Activated B cell treated with CpG ODN at 0.5 μM for 24 hours (primary cell): ENCODE measurements at regions not wholly inside any gene's neighbourhood (a gene's known extent, or its start where the extent isn't known, plus 50 kb on each side); places are given as distances from the start of the nearest gene placed in this dataset.
A peak's percentile ranks its signal among the peaks of the same experiment; 100 is the strongest.

Experiments used
- ATAC-seq: fragments of 200-7000 bp; cut with Tn5 transposase; one replicate; pipeline ENCODE4 v1.10.0; 2021; ENCODE audit warnings: low read depth, mild to moderate bottlenecking, moderate library complexity
- CTCF ChIA-PET: fragments of 350-600 bp; sonication (Branson Sonifier 250); formaldehyde crosslinking; loops from one replicate; lab custom pipeline; 2021; ENCODE audit warnings: antibody characterized with exemption; lab: Charles Lee
- POLR2A ChIA-PET: fragments of 350-600 bp; sonication (Branson Sonifier 250); formaldehyde crosslinking; loops from one replicate; lab custom pipeline; 2021; ENCODE audit warnings: antibody characterized with exemption; lab: Charles Lee
- DNase-seq: peaks from one replicate; pipeline ENCODE4 v3.0.0; 2022
- H3K27ac Mint-ChIP-seq: one replicate; pipeline ENCODE4 v1.8.0; 2020; ENCODE audit warnings: mixed read lengths
- H3K27me3 Mint-ChIP-seq: one replicate; pipeline ENCODE4 v1.8.0; 2021; ENCODE audit warnings: mixed read lengths
- H3K36me3 Mint-ChIP-seq: one replicate; pipeline ENCODE4 v1.8.0; 2021; ENCODE audit warnings: low read depth, mixed read lengths
- H3K4me1 Mint-ChIP-seq: one replicate; pipeline ENCODE4 v1.8.0; 2021; ENCODE audit warnings: mixed read lengths
- H3K4me3 Mint-ChIP-seq: one replicate; pipeline ENCODE4 v1.8.0; 2020; ENCODE audit warnings: mild to moderate bottlenecking, mixed read lengths
- H3K9me3 Mint-ChIP-seq: one replicate; pipeline ENCODE4 v1.8.0; 2020; ENCODE audit warnings: mixed read lengths
- intact Hi-C: fragments of 100-400 bp; cut with micrococcal nuclease; formaldehyde crosslinking; loops from one replicate; pipeline ENCODE4 v1.15.1; 2024
- TF ChIP-seq, protein P1 (sequence below): fragments of 200-600 bp; IDR thresholded peaks from one replicate; pipeline ENCODE4 v1.8.0; 2022; ENCODE audit warnings: antibody characterized with exemption, mild to moderate bottlenecking

DNA sequence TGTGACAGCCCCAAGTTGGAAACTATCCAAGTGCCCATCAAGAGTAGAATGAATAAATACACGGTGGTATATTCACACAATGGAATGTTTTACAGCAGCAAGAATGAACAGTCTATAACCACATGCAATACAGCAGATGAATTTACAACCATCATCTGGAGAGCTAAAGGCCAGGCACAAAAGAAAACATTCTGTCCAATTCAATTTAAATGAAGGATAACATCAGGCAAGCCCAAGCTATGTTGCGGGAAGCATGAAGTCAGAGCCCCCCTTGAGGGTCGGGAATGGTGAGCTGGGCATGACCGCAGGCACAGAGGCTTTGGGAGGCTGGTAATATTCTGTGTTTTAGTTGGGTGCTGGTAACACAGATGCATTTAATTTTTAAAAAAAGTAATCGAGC lies 76.0 kb downstream of the SYNE3 start:
- intact Hi-C loops, result loop anchor here (5.0 to 10.0 kb wide), 2 partner anchors 274 to 332 kb away; partner anchors contain the start of gene TCL1A
- no peaks in the 10 kb centered on the region for H3K27me3 Mint-ChIP-seq
- H3K9me3 Mint-ChIP-seq, result no peaks in the 10 kb centered on the region
- TF ChIP-seq, protein P1, sequence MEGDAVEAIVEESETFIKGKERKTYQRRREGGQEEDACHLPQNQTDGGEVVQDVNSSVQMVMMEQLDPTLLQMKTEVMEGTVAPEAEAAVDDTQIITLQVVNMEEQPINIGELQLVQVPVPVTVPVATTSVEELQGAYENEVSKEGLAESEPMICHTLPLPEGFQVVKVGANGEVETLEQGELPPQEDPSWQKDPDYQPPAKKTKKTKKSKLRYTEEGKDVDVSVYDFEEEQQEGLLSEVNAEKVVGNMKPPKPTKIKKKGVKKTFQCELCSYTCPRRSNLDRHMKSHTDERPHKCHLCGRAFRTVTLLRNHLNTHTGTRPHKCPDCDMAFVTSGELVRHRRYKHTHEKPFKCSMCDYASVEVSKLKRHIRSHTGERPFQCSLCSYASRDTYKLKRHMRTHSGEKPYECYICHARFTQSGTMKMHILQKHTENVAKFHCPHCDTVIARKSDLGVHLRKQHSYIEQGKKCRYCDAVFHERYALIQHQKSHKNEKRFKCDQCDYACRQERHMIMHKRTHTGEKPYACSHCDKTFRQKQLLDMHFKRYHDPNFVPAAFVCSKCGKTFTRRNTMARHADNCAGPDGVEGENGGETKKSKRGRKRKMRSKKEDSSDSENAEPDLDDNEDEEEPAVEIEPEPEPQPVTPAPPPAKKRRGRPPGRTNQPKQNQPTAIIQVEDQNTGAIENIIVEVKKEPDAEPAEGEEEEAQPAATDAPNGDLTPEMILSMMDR, result no peak
- ChIA-PET CTCF (interaction anchor here (1.2 to 6.5 kb wide), 3 partner anchors 13 to 86 kb away, joined by 4 to 162 read pairs (median 19); partner anchors contain the start of gene SYNE3), POLR2A (no interaction called here)
- no peak overlapping the region for H3K4me3 Mint-ChIP-seq
- H3K36me3 Mint-ChIP-seq, result peaks cover 84% of the 10 kb centered on the region
- H3K27ac Mint-ChIP-seq, result no peak overlapping the region
- ATAC-seq (no peak), DNase-seq (no peak)
- H3K4me1 Mint-ChIP-seq, result peaks cover 44% of the 10 kb centered on the region

DNA sequence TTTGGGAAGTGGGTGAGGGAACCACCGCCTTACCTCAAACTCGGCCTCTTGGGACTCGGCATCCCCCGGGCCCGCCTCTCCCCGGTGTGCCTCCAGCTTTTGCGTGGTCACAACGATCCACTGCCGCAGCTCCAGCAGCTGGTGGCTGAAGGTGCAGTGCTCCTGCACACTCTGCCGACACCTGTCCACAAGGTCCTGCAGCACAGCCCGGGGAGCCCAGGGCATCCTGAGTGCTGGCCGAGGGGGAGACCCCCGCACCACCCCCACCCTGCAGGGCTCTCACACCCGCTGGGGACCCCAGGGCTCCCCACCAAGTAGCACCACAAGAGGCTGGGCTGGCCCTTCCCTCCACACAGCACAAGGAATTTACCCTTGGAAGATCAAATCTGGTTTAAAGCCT lies 76.6 kb downstream of the SYNE3 start:
- CTCF ChIA-PET, result interaction anchor here (6.5 kb wide), 1 partner anchor 87 kb away, joined by 162 read pairs; no protein-coding TSS in a partner anchor
- no peaks in the 10 kb centered on the region for H3K27me3 Mint-ChIP-seq
- H3K9me3 Mint-ChIP-seq, result peaks cover 3% of the 10 kb centered on the region
- intact Hi-C loops, result loop anchor here (5.0 to 10.0 kb wide), 3 partner anchors 275 to 332 kb away; partner anchors contain the start of gene TCL1A
- no peak for ATAC-seq
- TF ChIP-seq, protein P1, result no peak
- POLR2A ChIA-PET, result no interaction called here
- peaks cover 84% of the 10 kb centered on the region for H3K36me3 Mint-ChIP-seq
- peaks cover 44% of the 10 kb centered on the region for H3K4me1 Mint-ChIP-seq
- H3K27ac Mint-ChIP-seq, result no peak overlapping the region
- no peak for DNase-seq
- H3K4me3 Mint-ChIP-seq, result no peak overlapping the region

DNA sequence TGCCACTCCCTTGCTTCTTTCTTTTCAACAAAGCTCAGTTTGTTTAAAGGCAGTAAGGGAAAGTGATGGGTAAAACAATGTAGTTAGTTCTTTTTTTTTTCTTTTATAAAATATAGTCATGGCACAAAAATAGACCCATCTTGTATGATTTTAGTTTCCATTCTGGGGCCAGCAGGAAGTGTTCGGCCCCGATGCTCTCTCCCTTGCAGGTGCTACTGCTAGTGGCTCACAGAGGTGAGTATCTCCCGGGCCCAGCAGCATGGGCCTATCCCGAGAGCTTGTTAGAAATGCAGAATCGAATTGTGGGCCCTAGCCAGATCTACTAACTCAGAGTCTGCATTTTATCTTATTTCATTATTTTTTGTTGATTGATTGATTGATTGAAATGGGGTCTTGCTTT lies 78.7 kb downstream of the SYNE3 start:
- no peaks in the 10 kb centered on the region for H3K27me3 Mint-ChIP-seq
- peaks cover 34% of the 10 kb centered on the region for H3K4me1 Mint-ChIP-seq
- intact Hi-C loops, result loop anchor here (10.0 kb wide), 1 partner anchor 313 kb away; no protein-coding TSS in a partner anchor
- DNase-seq (no peak), ATAC-seq (no peak)
- TF ChIP-seq, protein P1, result no peak
- peaks cover 3% of the 10 kb centered on the region for H3K9me3 Mint-ChIP-seq
- POLR2A ChIA-PET, result interaction anchor here (0.6 to 1.0 kb wide), 2 partner anchors 11 to 97 kb away, joined by 3 to 5 read pairs; partner anchors contain the start of gene GLRX5
- H3K4me3 Mint-ChIP-seq, result no peak overlapping the region
- CTCF ChIA-PET, result interaction anchor here (1.4 to 2.1 kb wide), 3 partner anchors 11 to 556 kb away, joined by 3 to 12 read pairs (median 10); no protein-coding TSS in a partner anchor
- peaks cover 89% of the 10 kb centered on the region for H3K36me3 Mint-ChIP-seq
- H3K27ac Mint-ChIP-seq, result peak overlapping the region; percentile 20

DNA sequence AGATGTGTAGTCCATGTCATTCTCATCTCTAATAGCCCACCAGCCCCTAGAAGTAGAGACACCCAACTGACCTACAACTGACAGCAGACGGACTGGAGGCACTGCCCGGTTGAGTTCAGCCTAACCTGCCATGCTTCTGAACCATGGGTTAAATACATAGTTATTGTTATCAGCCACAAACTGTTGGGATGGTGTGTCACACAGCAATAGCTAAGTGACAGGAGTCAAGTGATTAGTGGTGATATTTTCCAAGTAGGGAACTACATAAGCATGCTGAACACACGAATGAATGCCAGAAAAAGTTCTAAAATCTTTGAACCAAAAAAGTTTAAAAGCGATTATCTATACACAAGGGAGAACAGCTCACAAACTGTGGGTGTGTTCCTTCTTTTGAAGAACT lies 80.1 kb downstream of the SYNE3 start:
- H3K27me3 Mint-ChIP-seq, result no peaks in the 10 kb centered on the region
- peaks cover 89% of the 10 kb centered on the region for H3K36me3 Mint-ChIP-seq
- peaks cover 3% of the 10 kb centered on the region for H3K9me3 Mint-ChIP-seq
- CTCF ChIA-PET, result interaction anchor here (0.9 kb wide), 1 partner anchor 91 kb away, joined by 3 read pairs; no protein-coding TSS in a partner anchor
- no peak overlapping the region for H3K27ac Mint-ChIP-seq
- H3K4me1 Mint-ChIP-seq, result peaks cover 22% of the 10 kb centered on the region
- intact Hi-C loops, result loop anchor here (10.0 kb wide), 1 partner anchor 312 kb away; no protein-coding TSS in a partner anchor
- no peak for ATAC-seq
- TF ChIP-seq, protein P1, result no peak
- POLR2A ChIA-PET, result no interaction called here
- DNase-seq, result no peak
- no peak overlapping the region for H3K4me3 Mint-ChIP-seq

DNA sequence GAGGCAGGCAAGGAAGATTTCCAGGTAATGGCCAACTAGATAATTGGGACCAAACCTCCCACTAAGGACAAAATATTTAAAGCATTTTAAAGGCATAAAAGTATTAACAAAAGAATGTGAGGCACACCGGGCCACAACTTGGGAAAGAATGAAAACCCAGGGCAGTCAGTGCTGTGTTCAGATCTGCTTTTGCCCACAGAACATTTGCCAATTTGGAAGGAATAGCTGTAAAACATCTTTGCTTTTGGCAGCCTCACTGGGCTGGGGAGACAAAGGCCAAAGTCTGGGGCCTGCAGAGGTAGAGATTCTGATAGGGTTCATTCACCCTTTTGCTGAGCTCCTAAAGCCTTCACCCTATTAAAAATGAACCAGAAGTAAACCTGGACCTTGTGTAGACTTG lies 82.3 kb downstream of the SYNE3 start:
- POLR2A ChIA-PET, result no interaction called here
- no peak overlapping the region for H3K4me3 Mint-ChIP-seq

More for the DNA sequence above, 82.3 kb downstream of the SYNE3 start:
- H3K9me3 Mint-ChIP-seq, result peaks cover 3% of the 10 kb centered on the region
- TF ChIP-seq, protein P1, result no peak
- H3K27ac Mint-ChIP-seq, result no peak overlapping the region
- intact Hi-C loops, result loop anchor here (5.0 to 10.0 kb wide), 2 partner anchors 309 to 747 kb away; no protein-coding TSS in a partner anchor
- H3K36me3 Mint-ChIP-seq, result peaks cover 94% of the 10 kb centered on the region
- CTCF ChIA-PET, result interaction anchor here (1.0 kb wide), 1 partner anchor 8 kb away, joined by 3 read pairs; no protein-coding TSS in a partner anchor
- ATAC-seq (no peak), DNase-seq (no peak)
- peaks cover 22% of the 10 kb centered on the region for H3K4me1 Mint-ChIP-seq
- no peaks in the 10 kb centered on the region for H3K27me3 Mint-ChIP-seq
